ENCODE measurements at regions not wholly inside any gene's neighbourhood (a gene's known extent, or its start where the extent isn't known, plus 50 kb on each side); places are given as distances from the start of the nearest gene placed in this dataset.

DNA sequence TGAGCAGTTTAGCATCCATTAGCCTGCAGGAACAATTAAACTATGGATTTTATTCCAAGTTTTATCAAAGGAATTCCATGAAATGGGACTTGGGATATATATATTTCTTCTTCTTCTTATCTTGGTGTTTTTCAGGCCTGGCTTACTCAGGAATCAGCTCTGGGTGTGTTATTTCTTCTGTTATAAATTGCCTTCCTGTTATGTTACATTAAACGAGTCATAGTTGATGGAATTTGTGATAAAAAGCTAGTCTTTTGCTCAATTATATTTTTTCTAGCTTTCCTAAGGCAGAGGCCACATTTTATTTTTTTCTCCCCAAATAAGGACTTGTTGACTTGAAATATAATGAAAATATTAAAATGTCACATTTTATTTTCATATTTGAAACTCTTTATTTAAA lies 141.3 kb downstream of the EPC1 start:
- TF ChIP-seq CTCF (IDR thresholded peaks at IDR 0.05; ENCODE audit: low read length) (no peak), EZH2 (IDR thresholded peaks at IDR 0.05; ENCODE audit: borderline replicate concordance, low read length) (no peak)

All from OCI-LY1 (cell line).